Stimulated activated CD8-positive, alpha-beta memory T cell treated with anti-CD3 and anti-CD28 coated beads, Interleukin-7, amount 100 ng/mL, for 1 hour (primary cell): ENCODE measurements at regions not wholly inside any gene's neighbourhood (a gene's known extent, or its start where the extent isn't known, plus 50 kb on each side); places are given as distances from the start of the nearest gene placed in this dataset.

Experiments used
- DNase-seq, 2 donors: peaks; one replicate each; pipeline ENCODE4 v3.0.0-alpha.2; 2020; ENCODE audit warnings: low read depth in 2 of 2

GRCh38 chr1:4137621-4138415 lies 237.7 kb upstream of the C1orf174 start:
- DNase-seq: no peak

- no peak for DNase-seq
These were observed 239.6 kb upstream of the C1orf174 start for GRCh38 chr1:4139646-4140045.

- DNase-seq: no peak
These were observed 240.2 kb upstream of the C1orf174 start for GRCh38 chr1:4140241-4140640.

DNA sequence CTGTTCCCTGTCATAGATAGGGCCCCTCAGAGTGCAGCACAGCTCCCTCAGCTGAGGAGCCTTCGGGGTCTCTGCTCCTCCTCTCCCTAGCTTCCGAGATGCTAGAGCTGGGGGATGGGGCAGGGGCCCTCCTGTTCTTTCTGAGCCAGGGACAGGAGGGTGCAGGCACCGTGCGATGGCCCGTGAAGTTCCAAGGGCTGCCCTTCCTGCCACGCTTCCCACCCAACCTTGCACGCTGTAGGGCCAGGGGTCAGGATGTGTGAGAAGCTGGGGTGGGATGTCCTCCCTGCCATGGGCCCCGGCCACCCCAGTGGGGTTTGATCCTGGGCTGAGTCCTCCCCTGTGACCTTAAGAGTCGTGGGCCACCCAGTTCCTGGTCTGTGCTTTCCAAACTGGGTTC lies 240.7 kb upstream of the C1orf174 start:
- DNase-seq: no peak

DNA sequence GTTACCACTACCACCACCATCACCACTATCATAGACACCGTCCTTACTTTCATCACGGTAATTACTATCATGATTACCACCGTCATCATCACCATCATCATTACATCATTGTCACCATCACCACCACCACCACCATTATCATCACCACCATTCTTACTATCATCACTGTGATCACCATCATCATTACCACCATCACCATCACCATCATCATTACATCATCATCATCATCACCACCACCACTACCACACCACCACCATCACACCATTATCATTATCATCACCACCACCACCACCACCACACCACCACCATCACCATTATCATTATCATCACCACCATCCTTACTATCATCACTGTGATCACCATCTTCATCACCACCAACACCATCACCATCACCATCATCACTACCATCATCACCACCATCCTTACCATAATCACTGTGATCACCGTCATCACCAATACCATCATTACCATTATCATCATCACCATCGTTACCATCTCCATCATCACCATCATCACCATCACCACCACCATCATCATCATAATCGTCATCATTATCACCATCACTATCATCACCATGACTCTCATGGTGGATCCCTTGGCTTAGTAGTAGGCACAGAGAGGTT lies 244.4 kb upstream of the C1orf174 start:
- DNase-seq: no peak

DNA sequence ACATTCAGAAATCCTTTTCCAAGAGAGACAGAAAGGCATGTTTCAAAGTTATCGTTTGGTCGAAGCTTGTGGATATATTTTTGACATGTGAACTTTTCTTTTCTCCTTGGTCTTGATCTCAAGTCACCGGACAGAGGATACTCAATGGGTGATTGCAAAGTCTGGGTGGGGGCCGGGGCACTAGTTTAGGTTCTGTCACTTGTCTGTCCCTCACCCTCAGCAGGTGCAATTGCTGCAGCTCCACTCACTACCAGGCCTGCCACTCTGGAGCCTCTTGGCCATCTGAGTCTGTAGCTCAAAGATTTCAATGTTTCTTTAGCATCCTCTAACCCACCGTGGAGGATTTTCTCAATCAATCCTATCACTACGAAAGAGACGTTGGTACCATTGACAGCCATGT lies 246.0 kb upstream of the C1orf174 start:
- DNase-seq: no peak

DNA sequence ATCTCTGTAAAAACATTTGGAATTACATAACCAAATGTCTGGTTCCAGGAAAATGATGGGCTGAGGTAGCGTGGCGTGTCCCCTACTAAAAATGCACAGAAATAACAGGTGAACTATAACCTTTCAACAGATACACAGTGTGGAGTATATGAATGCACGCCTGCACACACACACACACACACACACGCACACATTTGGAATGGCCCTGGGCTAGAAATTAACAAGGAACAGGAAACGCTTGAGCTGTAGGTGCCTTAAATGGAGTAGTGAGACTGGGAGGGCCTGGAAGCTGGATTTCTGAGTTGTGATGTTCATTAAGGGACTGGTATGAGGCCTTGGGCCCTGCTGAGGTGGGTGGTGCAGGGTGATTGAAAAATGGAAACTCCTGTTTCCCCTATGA lies 246.5 kb upstream of the C1orf174 start:
- no peak for DNase-seq

DNA sequence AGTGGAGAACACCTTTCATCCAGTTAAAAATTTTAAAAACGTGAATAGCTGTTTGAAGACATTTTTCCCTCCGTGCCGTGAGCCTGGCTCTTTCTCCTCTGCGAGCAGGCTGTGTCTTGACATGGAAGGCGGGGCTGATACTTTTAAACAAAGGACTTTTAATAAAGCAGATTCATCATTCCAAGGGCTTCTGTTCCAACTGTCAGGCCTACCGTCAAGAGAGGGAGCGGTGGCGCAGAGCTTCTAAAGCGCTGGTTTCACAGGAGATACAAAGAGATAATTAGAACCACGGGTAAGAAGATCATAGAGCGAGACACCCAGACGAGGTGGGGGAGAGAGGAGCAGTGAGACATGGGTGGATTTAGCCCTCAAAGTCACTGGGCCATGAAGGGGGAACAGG lies 247.4 kb upstream of the C1orf174 start:
- no peak for DNase-seq

DNA sequence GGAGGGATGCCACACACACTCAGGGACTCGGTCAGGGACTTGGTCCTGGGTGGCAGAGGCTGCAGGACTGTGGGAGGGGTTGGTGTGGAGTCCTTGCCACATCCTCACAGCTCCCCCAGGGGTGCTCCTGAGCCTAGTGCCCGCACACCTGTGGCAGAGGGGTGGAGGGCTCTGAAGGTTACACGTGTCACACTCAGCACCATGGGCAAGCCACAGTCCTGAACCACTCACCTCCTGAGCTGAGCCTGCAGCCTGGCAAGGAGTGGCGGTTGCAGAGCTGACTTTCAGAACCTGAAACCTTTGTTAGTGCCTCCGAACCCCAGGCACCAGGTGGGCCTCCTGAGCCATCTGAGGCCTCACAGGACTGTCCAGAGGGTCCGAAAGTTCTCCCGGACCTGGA lies 249.2 kb upstream of the C1orf174 start:
- no peak for DNase-seq

- DNase-seq: no peak
These were observed 249.8 kb upstream of the C1orf174 start for GRCh38 chr1:4149831-4150230.

- no peak for DNase-seq
These were observed 250.2 kb upstream of the C1orf174 start for GRCh38 chr1:4150262-4150661.

GRCh38 chr1:4152266-4152665 lies 252.2 kb upstream of the C1orf174 start:
- DNase-seq: no peak

DNA sequence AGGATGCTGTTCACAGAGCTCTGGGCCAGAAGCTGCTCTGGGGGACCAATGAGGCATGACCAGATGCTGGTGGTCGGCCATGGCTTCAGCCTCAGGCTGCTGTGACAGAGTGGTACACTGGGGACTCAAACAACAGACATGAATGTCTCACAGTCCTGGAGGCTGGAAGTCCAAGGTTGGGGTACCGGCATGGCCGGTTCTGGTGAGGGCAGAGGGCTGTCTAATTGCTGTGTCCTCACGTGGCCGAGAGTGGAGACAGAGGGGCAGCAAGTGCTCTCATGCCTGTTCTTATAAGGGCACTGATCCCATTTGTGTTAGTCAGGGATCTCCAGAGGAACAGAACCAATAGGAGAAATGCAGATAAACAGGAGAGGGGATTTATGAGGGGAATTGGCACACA lies 253.5 kb upstream of the C1orf174 start:
- DNase-seq: no peak

DNA sequence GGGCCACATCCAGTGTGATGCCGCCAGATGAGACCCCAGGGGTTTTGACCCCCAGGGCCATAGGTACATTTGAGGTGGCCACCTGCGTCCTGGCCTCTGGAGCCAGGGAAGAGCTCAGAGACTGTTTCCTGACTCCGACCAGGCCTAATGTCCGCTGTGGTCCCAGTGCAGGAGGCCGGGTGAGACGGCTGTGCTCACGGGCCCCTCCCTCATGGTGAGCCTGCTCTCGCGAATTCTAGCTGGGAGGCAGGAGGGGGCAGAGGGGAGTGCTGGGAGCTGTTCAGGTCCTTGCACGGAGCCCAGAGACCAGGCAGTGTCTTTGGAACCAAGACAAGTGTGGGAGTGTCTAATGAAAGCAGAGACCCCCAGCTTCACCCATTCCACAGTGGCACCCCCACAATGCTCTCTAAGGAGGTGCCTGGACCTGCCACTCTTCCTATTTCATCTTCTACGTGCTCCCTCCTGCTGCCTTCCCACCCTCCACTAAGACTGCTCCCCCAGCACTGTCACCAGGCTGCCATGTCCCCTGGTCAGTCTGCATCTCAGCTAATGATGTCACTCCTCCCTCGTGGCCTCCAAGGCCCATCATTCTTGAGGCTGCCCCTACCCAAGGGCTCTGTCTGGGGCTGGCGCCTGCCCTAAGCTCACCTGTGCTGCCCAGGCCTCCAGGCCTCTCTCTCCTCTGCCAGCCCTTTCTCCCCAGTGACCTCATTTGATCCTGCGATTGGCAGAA lies 256.3 kb upstream of the C1orf174 start:
- no peak for DNase-seq

DNA sequence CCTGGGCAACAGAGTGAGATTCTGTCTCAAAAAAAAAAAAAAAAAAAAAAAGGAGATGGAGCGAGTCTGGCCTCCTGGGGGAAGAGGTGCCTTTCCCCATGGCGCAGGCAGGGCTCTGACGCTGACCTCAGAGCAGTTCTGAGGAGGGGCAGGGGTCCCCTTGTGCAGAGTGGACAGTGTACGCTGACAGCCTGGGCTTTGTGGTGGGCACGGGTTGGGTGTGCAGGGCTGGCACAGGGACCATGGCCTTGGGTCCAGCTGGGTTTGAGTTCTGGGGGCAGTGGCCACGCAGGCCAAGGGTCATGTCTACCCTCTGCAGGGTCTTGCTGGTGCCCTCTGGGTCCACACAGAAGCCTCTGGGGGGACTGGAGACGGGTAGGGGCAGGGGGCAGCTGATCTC lies 260.1 kb upstream of the C1orf174 start:
- no peak for DNase-seq

DNA sequence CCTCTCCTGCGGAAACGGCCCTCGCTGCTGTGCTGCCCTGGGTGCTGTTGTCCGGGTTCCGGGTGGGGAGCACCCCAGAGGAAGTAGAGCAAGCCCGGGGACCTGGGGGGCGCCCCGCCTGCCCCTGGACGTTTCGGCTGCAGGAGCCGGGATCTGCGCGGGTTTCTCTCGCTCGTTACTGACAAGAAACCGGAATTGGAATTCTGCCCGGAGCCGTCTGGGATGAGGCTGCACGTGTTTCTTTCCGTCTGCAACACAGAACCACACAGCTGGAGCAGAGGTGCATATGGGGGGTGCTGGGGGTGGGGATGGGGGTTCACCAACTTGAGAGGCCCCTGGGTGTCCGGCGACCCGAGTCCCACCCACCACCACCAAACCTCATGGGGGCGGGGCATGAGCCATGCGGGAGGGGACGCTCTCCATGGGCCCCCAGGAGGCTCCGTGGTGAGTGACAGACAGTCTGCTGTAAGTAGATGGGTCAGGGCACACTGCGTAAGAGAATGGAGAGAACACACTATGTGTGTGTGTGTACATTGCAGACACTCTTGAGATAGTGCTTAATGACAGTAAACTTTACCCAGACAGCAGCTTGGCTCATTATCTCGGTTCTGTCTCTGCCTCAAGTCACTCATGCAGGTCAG lies 261.4 kb upstream of the C1orf174 start:
- no peak for DNase-seq

- DNase-seq: no peak
These were observed 264.9 kb upstream of the C1orf174 start for GRCh38 chr1:4164965-4165364.

DNA sequence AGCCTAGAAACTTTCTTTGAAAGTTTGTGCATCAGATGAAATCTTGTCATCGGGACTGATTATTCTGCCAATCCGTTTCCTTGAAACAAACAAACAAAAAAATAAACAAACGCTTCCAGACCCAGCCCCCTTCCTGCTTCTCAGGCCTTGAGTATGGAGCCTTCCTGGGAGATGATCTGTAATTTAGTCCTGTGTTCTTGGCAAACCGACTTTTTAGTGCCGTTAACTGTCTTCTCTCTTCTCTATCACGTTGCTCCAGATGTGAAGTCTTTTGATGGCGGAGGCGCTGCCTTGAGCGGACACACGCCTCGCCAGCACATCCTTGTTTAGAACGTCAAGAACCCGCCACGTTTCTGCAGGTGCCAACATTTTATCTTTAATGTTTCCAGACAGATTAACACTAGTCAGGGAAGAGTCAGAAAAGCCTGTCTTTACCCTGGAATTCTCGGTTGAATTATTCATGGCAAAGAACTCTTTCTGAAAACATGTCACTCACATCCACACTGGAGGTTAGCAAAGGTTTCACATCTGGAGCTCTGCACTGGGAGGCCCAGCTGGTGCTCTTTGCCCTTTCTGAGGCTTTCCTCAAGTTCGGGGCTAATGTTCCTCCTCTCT lies 265.7 kb upstream of the C1orf174 start:
- no peak for DNase-seq

GRCh38 chr1:4166713-4167112 lies 266.6 kb upstream of the C1orf174 start:
- no peak for DNase-seq

GRCh38 chr1:4169991-4170390 lies 269.9 kb upstream of the C1orf174 start:
- no peak for DNase-seq

DNA sequence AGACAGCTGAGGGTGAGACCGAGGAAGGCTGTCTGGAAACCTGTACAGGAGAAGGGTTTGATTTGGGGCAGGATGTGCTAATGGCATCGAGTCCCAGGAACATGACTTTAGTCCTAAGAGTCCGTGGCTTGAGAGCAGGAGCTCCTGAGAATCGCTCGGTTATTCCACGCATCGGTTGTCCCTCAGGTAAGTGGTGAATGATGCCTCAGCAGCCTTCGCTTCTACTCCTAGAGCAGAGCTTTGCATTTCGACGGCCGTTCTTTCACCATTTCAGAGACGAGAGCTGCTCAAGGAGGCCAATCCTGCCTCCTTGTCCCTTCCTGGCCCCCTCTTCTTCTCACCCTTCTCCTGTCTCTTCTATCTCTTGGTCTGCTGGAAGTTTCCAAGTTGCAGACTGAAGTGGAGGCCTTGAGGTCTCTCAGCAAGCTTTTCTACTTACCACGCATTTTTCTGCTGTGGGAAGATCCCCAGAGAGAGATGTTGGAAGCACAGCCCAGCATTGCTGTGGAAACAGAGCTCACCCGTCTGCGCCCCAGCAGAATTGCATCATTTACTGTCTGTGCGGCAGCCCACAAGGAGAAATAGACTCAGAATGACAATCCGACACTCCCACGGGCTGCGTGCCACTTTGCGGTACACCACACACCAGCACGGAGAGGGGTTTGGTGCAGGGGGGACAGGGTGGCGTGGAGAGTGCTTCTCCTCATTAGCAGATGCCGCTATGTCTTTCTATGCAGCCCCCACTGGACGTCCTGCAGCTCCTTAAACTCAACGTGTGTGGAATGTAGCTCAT lies 270.7 kb upstream of the C1orf174 start:
- no peak for DNase-seq
